ENCODE measurements at regions not wholly inside any gene's neighbourhood (a gene's known extent, or its start where the extent isn't known, plus 50 kb on each side); places are given as distances from the start of the nearest gene placed in this dataset.

DNA sequence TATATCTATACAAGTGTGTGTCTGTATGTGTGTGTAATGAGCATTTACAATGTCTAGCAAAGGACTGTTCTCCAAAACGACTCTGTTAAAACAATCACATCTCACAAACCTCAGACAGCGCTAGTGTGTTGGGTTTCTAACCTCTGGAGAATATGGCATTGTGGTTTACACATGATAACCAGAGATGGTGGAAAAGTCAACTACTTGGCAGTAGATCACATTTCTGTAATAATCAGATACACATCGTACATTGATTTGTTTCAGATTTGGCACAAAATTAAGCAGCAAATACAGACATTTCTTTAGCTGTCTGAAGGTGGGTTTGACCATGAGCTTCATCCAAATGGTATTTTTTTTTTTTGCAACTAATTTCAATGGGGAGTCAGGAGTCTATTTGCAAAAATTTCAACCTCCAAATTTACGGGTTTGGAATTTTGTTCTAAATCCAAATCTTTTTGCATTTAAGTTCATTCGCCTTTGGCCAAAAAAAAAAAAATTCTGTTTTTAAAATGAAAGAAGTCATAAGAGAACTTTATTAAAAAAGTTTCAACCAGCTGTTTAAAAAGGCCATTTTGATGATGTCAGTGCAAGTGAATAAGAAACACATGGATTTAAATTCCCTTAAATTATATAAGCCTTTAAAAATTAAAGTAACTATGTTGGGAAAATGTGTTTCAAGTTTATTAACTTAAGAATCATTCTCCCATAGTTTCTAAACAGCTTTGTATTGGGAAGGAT is 127.8 kb downstream of the TMEM26 start:
- TF ChIP-seq RCOR1 (IDR thresholded peaks at IDR 0.05; ENCODE audit: insufficient replicate concordance, low read length): no peak
- TF ChIP-seq, protein P1, sequence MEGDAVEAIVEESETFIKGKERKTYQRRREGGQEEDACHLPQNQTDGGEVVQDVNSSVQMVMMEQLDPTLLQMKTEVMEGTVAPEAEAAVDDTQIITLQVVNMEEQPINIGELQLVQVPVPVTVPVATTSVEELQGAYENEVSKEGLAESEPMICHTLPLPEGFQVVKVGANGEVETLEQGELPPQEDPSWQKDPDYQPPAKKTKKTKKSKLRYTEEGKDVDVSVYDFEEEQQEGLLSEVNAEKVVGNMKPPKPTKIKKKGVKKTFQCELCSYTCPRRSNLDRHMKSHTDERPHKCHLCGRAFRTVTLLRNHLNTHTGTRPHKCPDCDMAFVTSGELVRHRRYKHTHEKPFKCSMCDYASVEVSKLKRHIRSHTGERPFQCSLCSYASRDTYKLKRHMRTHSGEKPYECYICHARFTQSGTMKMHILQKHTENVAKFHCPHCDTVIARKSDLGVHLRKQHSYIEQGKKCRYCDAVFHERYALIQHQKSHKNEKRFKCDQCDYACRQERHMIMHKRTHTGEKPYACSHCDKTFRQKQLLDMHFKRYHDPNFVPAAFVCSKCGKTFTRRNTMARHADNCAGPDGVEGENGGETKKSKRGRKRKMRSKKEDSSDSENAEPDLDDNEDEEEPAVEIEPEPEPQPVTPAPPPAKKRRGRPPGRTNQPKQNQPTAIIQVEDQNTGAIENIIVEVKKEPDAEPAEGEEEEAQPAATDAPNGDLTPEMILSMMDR (conservative IDR thresholded peaks at IDR 0.05; ENCODE audit: low read depth, low read length): no peak
- TF ChIP-seq POLR2A (IDR thresholded peaks at IDR 0.05; ENCODE audit: low read depth, low read length): no peak
- TF ChIP-seq RAD21 (IDR thresholded peaks at IDR 0.05; ENCODE audit: low read length): no peak
- no peak for TF ChIP-seq SMC3 (IDR thresholded peaks at IDR 0.05; ENCODE audit: low read depth, low read length)
- TF ChIP-seq MAFK (IDR thresholded peaks at IDR 0.05; ENCODE audit: low read depth, low read length): no peak
- TF ChIP-seq MAZ (IDR thresholded peaks at IDR 0.05; ENCODE audit: borderline replicate concordance, low read depth, low read length): no peak
- TF ChIP-seq, protein P2, sequence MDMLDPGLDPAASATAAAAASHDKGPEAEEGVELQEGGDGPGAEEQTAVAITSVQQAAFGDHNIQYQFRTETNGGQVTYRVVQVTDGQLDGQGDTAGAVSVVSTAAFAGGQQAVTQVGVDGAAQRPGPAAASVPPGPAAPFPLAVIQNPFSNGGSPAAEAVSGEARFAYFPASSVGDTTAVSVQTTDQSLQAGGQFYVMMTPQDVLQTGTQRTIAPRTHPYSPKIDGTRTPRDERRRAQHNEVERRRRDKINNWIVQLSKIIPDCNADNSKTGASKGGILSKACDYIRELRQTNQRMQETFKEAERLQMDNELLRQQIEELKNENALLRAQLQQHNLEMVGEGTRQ (IDR thresholded peaks at IDR 0.05; ENCODE audit: low read depth, low read length): no peak
- TF ChIP-seq NFE2L2 (IDR thresholded peaks at IDR 0.05; ENCODE audit: low read depth, low read length): no peak
- no peak for TF ChIP-seq MXI1 (IDR thresholded peaks at IDR 0.05; ENCODE audit: borderline replicate concordance, low read depth, low read length)
- TF ChIP-seq CEBPB (IDR thresholded peaks at IDR 0.05; ENCODE audit: low read depth, low read length): no peak
- TF ChIP-seq BHLHE40 (IDR thresholded peaks at IDR 0.05; ENCODE audit: low read depth, low read length): no peak
- TF ChIP-seq, protein P3, sequence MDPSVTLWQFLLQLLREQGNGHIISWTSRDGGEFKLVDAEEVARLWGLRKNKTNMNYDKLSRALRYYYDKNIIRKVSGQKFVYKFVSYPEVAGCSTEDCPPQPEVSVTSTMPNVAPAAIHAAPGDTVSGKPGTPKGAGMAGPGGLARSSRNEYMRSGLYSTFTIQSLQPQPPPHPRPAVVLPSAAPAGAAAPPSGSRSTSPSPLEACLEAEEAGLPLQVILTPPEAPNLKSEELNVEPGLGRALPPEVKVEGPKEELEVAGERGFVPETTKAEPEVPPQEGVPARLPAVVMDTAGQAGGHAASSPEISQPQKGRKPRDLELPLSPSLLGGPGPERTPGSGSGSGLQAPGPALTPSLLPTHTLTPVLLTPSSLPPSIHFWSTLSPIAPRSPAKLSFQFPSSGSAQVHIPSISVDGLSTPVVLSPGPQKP (IDR thresholded peaks at IDR 0.05; ENCODE audit: borderline replicate concordance, low read depth, low read length): no peak
